H9 (cell line): ENCODE measurements at regions not wholly inside any gene's neighbourhood (a gene's known extent, or its start where the extent isn't known, plus 50 kb on each side); places are given as distances from the start of the nearest gene placed in this dataset.
"Not testable (repeated sequence)": the region's sequence is repeated elsewhere in the genome, so short reads cannot be mapped to it uniquely, and the experiment has no call there.

Experiments used
- DNase-seq: peaks from one replicate; pipeline ENCODE4 v3.0.0-alpha.2; 2017
- H2AFZ ChIP-seq: one replicate; pipeline ENCODE4 v1.6.1; 2013; ENCODE audit warnings: mild to moderate bottlenecking, low read length, control low read depth, moderate library complexity
- H2AK5ac ChIP-seq: 2 replicates; pipeline ENCODE4 v1.6.1; 2013; ENCODE audit warnings: low read length, control low read depth, mixed read lengths; ENCODE audit not compliant: insufficient read length
- H2BK120ac ChIP-seq: one replicate; pipeline ENCODE4 v1.6.1; 2013; ENCODE audit warnings: low read depth, mild to moderate bottlenecking, low read length, control low read depth, inconsistent platforms; ENCODE audit not compliant: poor library complexity, severe bottlenecking
- H2BK12ac ChIP-seq: 2 replicates; pipeline ENCODE4 v1.6.1; 2013; ENCODE audit warnings: low read length, control low read depth, mixed read lengths, low read depth; ENCODE audit not compliant: insufficient read length
- H2BK15ac ChIP-seq: 2 replicates; pipeline ENCODE4 v1.6.1; 2013; ENCODE audit warnings: low read depth, low read length, control low read depth
- H2BK20ac ChIP-seq: one replicate; pipeline ENCODE4 v1.6.1; 2013; ENCODE audit warnings: low read depth, mild to moderate bottlenecking, low read length, control low read depth, inconsistent platforms; ENCODE audit not compliant: poor library complexity, severe bottlenecking
- H2BK5ac ChIP-seq: 2 replicates; pipeline ENCODE4 v1.6.1; 2013; ENCODE audit warnings: low read length, control low read depth, mixed read lengths; ENCODE audit not compliant: insufficient read length
- H3K14ac ChIP-seq: 2 replicates; pipeline ENCODE4 v1.6.1; 2013; ENCODE audit warnings: low read length, control low read depth; ENCODE audit not compliant: insufficient read depth
- H3K18ac ChIP-seq: 2 replicates; pipeline ENCODE4 v1.6.1; 2013; ENCODE audit warnings: low read depth, mild to moderate bottlenecking, mixed read lengths, low read length, control low read depth; ENCODE audit not compliant: insufficient read length
- H3K23ac ChIP-seq: 2 replicates; pipeline ENCODE4 v1.6.1; 2013; ENCODE audit warnings: low read length, control low read depth, mixed read lengths, low read depth; ENCODE audit not compliant: insufficient read length
- H3K23me2 ChIP-seq: 2 replicates; pipeline ENCODE4 v1.6.1; 2013; ENCODE audit warnings: low read depth, mild to moderate bottlenecking, mixed read lengths, low read length, control low read depth; ENCODE audit not compliant: insufficient read length, poor library complexity, severe bottlenecking
- H3K27ac ChIP-seq: 2 replicates; pipeline ENCODE4 v1.5.1; 2013; ENCODE audit warnings: low read length, control low read depth, mixed read lengths, low read depth; ENCODE audit not compliant: insufficient read length
- H3K27me3 ChIP-seq: 2 replicates; pipeline ENCODE4 v1.6.1; 2013; ENCODE audit warnings: low read length, control low read depth, inconsistent platforms; ENCODE audit not compliant: insufficient read depth
- H3K4ac ChIP-seq: 2 replicates; pipeline ENCODE4 v1.6.1; 2013; ENCODE audit warnings: low read depth, mild to moderate bottlenecking, control low read depth, inconsistent platforms, low read length, moderate library complexity
- H3K4me1 ChIP-seq: 2 replicates; pipeline ENCODE4 v1.6.1; 2013; ENCODE audit warnings: low read length, control low read depth, inconsistent platforms; ENCODE audit not compliant: insufficient read depth
- H3K4me2 ChIP-seq: 2 replicates; pipeline ENCODE4 v1.6.1; 2013; ENCODE audit warnings: low read length, control low read depth, mixed read lengths; ENCODE audit not compliant: insufficient read length, insufficient read depth
- H3K56ac ChIP-seq: 2 replicates; pipeline ENCODE4 v1.6.1; 2013; ENCODE audit warnings: low read depth, mild to moderate bottlenecking, mixed read lengths, low read length, control low read depth; ENCODE audit not compliant: insufficient read length
- H3K79me1 ChIP-seq: 2 replicates; pipeline ENCODE4 v1.6.1; 2013; ENCODE audit warnings: low read depth, mild to moderate bottlenecking, moderate library complexity, low read length, control low read depth, inconsistent platforms; ENCODE audit not compliant: insufficient read depth, poor library complexity, severe bottlenecking
- H3K79me2 ChIP-seq: 2 replicates; pipeline ENCODE4 v1.6.1; 2013; ENCODE audit warnings: low read length, control low read depth, inconsistent platforms; ENCODE audit not compliant: insufficient read depth
- H3K9ac ChIP-seq: 2 replicates; pipeline ENCODE4 v1.6.1; 2013; ENCODE audit warnings: low read length, control low read depth, mixed read lengths; ENCODE audit not compliant: insufficient read length; ENCODE audit errors: extremely low read depth
- H3K9me3 ChIP-seq: one replicate; pipeline ENCODE4 v1.6.1; 2013; ENCODE audit warnings: low read depth, low read length, inconsistent platforms; ENCODE audit not compliant: control insufficient read depth
- H3T11ph ChIP-seq: one replicate; pipeline ENCODE4 v1.6.1; 2013; ENCODE audit warnings: mild to moderate bottlenecking, low read length, control low read depth, inconsistent platforms
- H4K20me1 ChIP-seq: one replicate; pipeline ENCODE4 v1.6.1; 2013; ENCODE audit not compliant: control insufficient read depth, insufficient read length, insufficient read depth
- H4K5ac ChIP-seq: 2 replicates; pipeline ENCODE4 v1.6.1; 2013; ENCODE audit warnings: low read depth, mild to moderate bottlenecking, mixed read lengths, low read length, control low read depth; ENCODE audit not compliant: insufficient read length
- H4K8ac ChIP-seq: replicated peaks from 2 replicates; pipeline ENCODE4 v1.6.1; 2013; ENCODE audit warnings: low read length, control low read depth, mixed read lengths, low read depth; ENCODE audit not compliant: insufficient read length
- H4K91ac ChIP-seq: 2 replicates; pipeline ENCODE4 v1.6.1; 2013; ENCODE audit warnings: low read depth, mild to moderate bottlenecking, moderate library complexity, mixed read lengths, low read length, control low read depth; ENCODE audit not compliant: insufficient read length
- H3K27ac Mint-ChIP-seq, 3 experiments: 2 replicates in 2 of 3; 3 replicates in 1 of 3; pipeline ENCODE4 v1.8.0; 2020 to 2021; ENCODE audit warnings: mixed read lengths in 3 of 3, mild to moderate bottlenecking in 1 of 3, moderate library complexity in 1 of 3
- H3K27me3 Mint-ChIP-seq: 2 replicates; pipeline ENCODE4 v1.8.0; 2021; ENCODE audit warnings: low read depth, mild to moderate bottlenecking, moderate library complexity, mixed read lengths
- H3K36me3 Mint-ChIP-seq, 3 experiments: 2 replicates in 2 of 3; 3 replicates in 1 of 3; pipeline ENCODE4 v1.8.0; 2020 to 2021; ENCODE audit warnings: low read depth in 3 of 3, mixed read lengths in 3 of 3; ENCODE audit not compliant: insufficient read depth in 1 of 3
- H3K4me1 Mint-ChIP-seq, 2 experiments: 2 replicates each; pipeline ENCODE4 v1.8.0; 2020; ENCODE audit warnings: mixed read lengths in 2 of 2
- H3K4me3 Mint-ChIP-seq, 2 experiments: 2 replicates in 1 of 2; 3 replicates in 1 of 2; pipeline ENCODE4 v1.8.0; 2020 to 2021; ENCODE audit warnings: mild to moderate bottlenecking in 2 of 2, mixed read lengths in 2 of 2, moderate library complexity in 1 of 2
- H3K9me3 Mint-ChIP-seq, 2 experiments: 2 replicates in 1 of 2; 3 replicates in 1 of 2; pipeline ENCODE4 v1.8.0; 2020; ENCODE audit warnings: mild to moderate bottlenecking in 2 of 2, mixed read lengths in 2 of 2, moderate library complexity in 1 of 2
- WGBS: extraction: QIAGEN DNeasy Blood & Tissue Kit; methylation state at CpG from one replicate; pipeline ENCODE4 v1.1.7; 2013; ENCODE audit warnings: missing lambda C conversion rate, low lambda C conversion rate, mixed read lengths; ENCODE audit not compliant: insufficient read length; ENCODE audit errors: extremely low coverage; 5-methylcytosine and 5-hydroxymethylcytosine counted together
- TF ChIP-seq, protein P1 (sequence below): fragments of 200-600 bp; sonication (generic); conservative IDR thresholded peaks from 3 replicates; pipeline ENCODE4 v1.8.0; 2021; ENCODE audit warnings: antibody characterized with exemption, mild to moderate bottlenecking

DNA sequence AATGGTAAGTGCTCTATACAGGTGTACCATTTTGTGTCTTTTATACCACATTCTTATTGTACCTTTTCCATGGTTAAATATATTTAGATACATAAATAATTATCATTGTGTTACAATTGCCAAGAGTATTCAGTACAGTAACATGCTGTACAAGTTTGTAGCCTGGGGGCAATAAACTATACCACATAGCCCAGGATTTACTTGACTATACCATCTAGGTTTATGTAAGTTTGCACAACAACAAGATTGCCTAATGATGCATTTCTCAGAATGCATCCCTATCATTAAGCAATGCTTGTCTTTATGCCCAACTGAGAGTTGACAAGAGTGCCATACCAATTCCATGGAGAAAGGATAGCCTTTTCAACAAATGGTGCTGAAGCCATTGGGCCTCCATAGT lies 136.7 kb upstream of the PJA2 start:
- Histone ChIP-seq H2BK15ac (no peak overlapping the region), H3K79me1 (no peaks in the 10 kb centered on the region), H3K14ac (no peak overlapping the region), H4K91ac (no peak overlapping the region), H2BK12ac (no peak overlapping the region), H3K23me2 (no peaks in the 10 kb centered on the region), H2BK20ac (no peak overlapping the region), H3K9ac (no peak overlapping the region), H3K9me3 (no peaks in the 10 kb centered on the region), H2BK5ac (no peak overlapping the region), H3T11ph (no peak overlapping the region), H3K4ac (no peak overlapping the region), H2BK120ac (no peak overlapping the region), H4K20me1 (no peaks in the 10 kb centered on the region), H3K23ac (no peak overlapping the region), H2AFZ (no peak overlapping the region), H3K79me2 (no peaks in the 10 kb centered on the region), H3K56ac (no peak overlapping the region), H3K18ac (no peak overlapping the region), H3K4me1 (no peaks in the 10 kb centered on the region), H4K5ac (no peak overlapping the region), H3K4me2 (no peak overlapping the region), H3K27me3 (no peaks in the 10 kb centered on the region), H4K8ac (no peak overlapping the region), H3K27ac (no peak overlapping the region), H2AK5ac (no peak overlapping the region)
- no peaks in the 10 kb centered on the region for H3K27me3 Mint-ChIP-seq
- no peaks in the 10 kb centered on the region for H3K4me1 Mint-ChIP-seq
- peaks cover 4 to 8% (median 8%) of the 10 kb centered on the region in 3 experiments for H3K36me3 Mint-ChIP-seq
- TF ChIP-seq, protein P1, sequence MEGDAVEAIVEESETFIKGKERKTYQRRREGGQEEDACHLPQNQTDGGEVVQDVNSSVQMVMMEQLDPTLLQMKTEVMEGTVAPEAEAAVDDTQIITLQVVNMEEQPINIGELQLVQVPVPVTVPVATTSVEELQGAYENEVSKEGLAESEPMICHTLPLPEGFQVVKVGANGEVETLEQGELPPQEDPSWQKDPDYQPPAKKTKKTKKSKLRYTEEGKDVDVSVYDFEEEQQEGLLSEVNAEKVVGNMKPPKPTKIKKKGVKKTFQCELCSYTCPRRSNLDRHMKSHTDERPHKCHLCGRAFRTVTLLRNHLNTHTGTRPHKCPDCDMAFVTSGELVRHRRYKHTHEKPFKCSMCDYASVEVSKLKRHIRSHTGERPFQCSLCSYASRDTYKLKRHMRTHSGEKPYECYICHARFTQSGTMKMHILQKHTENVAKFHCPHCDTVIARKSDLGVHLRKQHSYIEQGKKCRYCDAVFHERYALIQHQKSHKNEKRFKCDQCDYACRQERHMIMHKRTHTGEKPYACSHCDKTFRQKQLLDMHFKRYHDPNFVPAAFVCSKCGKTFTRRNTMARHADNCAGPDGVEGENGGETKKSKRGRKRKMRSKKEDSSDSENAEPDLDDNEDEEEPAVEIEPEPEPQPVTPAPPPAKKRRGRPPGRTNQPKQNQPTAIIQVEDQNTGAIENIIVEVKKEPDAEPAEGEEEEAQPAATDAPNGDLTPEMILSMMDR: no peak
- H3K4me3 Mint-ChIP-seq: no peak overlapping the region
- no peak for DNase-seq
- no peak overlapping the region for H3K27ac Mint-ChIP-seq
- H3K9me3 Mint-ChIP-seq: peaks cover 7 to 11% of the 10 kb centered on the region in 2 experiments; a peak in 4 of 5 replicates

DNA sequence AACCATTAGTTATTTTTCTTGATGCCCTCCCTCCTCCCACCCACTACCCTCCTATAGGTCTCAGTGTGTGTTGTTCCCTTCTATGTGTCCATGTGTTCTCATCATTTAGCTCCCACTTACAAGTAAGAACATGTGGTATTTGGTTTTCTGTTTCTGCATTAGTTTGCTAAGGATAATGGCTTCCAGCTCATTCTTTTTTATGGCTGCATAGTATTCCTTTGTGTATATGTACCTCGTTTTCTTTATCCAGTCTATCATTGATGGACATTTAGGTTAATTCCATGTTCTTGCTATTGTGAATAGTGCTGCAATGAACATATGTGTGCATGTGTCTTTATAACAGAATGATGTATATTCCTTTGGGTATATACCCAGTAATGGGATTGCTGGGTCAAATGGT lies 135.1 kb upstream of the PJA2 start:
- not testable (repeated sequence) for H3K4me1 ChIP-seq, H4K20me1 ChIP-seq, H3T11ph ChIP-seq, H4K5ac ChIP-seq, H3K23me2 ChIP-seq, H3K4ac ChIP-seq, H2AK5ac ChIP-seq, H2BK120ac ChIP-seq, H3K36me3 Mint-ChIP-seq, H3K9me3 ChIP-seq, H3K79me1 ChIP-seq, H3K27me3 Mint-ChIP-seq, H2BK15ac ChIP-seq, H2BK5ac ChIP-seq, H3K18ac ChIP-seq, H3K4me3 Mint-ChIP-seq, H3K9ac ChIP-seq, H3K9me3 Mint-ChIP-seq, H2BK12ac ChIP-seq, H3K4me1 Mint-ChIP-seq, H3K79me2 ChIP-seq, H3K56ac ChIP-seq, H3K4me2 ChIP-seq, H2BK20ac ChIP-seq, DNase-seq, H3K27ac Mint-ChIP-seq, H3K27me3 ChIP-seq, H4K91ac ChIP-seq, H3K23ac ChIP-seq, H3K27ac ChIP-seq, H4K8ac ChIP-seq, H2AFZ ChIP-seq, H3K14ac ChIP-seq
- no CpG with 5 or more reads among the region's 1 CpG for WGBS
